GM23338 (cell line): ENCODE measurements at regions not wholly inside any gene's neighbourhood (a gene's known extent, or its start where the extent isn't known, plus 50 kb on each side); places are given as distances from the start of the nearest gene placed in this dataset.

ENCODE experiments used
- ATAC-seq: fragments of 200-7000 bp; cut with Tn5 transposase; 3 replicates; pipeline ENCODE4 v1.9.1; 2020
- DNase-seq: peaks from one replicate; pipeline ENCODE4 v3.0.0-alpha.2; 2015; ENCODE audit warnings: low spot score
- H2AFZ ChIP-seq: fragments of 200-600 bp; sonication (generic); 2 replicates; pipeline ENCODE4 v1.8.0; 2016; ENCODE audit warnings: antibody characterized with exemption, mild to moderate bottlenecking, moderate library complexity
- H3F3A ChIP-seq: fragments of 200-600 bp; sonication (generic); replicated peaks from 2 replicates; pipeline ENCODE4 v1.8.0; 2017; ENCODE audit warnings: antibody characterized with exemption, mixed run types, low read depth
- H3K27ac ChIP-seq: fragments of 200-600 bp; sonication (generic); 2 replicates; pipeline ENCODE4 v1.6.1; 2016; ENCODE audit warnings: low read depth
- H3K27me3 ChIP-seq: fragments of 200-600 bp; sonication (generic); 2 replicates; pipeline ENCODE4 v1.8.0; 2016; ENCODE audit warnings: mild to moderate bottlenecking, mixed run types, moderate library complexity; ENCODE audit not compliant: insufficient read depth
- H3K36me3 ChIP-seq: fragments of 200-600 bp; sonication (generic); 2 replicates; pipeline ENCODE4 v1.8.0; 2016; ENCODE audit warnings: mild to moderate bottlenecking; ENCODE audit not compliant: insufficient read depth
- H3K4me1 ChIP-seq: fragments of 200-600 bp; sonication (generic); 2 replicates; pipeline ENCODE4 v1.8.0; 2016; ENCODE audit warnings: mild to moderate bottlenecking, moderate library complexity; ENCODE audit not compliant: insufficient read depth
- H3K4me2 ChIP-seq: fragments of 200-600 bp; sonication (generic); 2 replicates; pipeline ENCODE4 v1.7.1; 2017; ENCODE audit warnings: mixed run types
- H3K4me3 ChIP-seq: fragments of 200-600 bp; sonication (generic); 2 replicates; pipeline ENCODE4 v1.6.1; 2016; ENCODE audit warnings: mixed run types
- H3K79me2 ChIP-seq: fragments of 200-600 bp; sonication (generic); replicated peaks from 2 replicates; pipeline ENCODE4 v1.8.0; 2017; ENCODE audit warnings: mild to moderate bottlenecking; ENCODE audit not compliant: insufficient read depth
- H3K9me2 ChIP-seq: fragments of 200-600 bp; sonication (generic); 2 replicates; pipeline ENCODE4 v1.8.0; 2017; ENCODE audit not compliant: insufficient read depth
- H4K20me1 ChIP-seq: fragments of 200-600 bp; sonication (generic); replicated peaks from 2 replicates; pipeline ENCODE4 v1.8.0; 2017; ENCODE audit warnings: mild to moderate bottlenecking; ENCODE audit not compliant: insufficient read depth
- H3K27ac Mint-ChIP-seq: 2 replicates; pipeline ENCODE4 v1.8.0; 2020; ENCODE audit warnings: inconsistent platforms, mild to moderate bottlenecking, moderate library complexity, mixed read lengths
- H3K27me3 Mint-ChIP-seq: 3 replicates; pipeline ENCODE4 v1.8.0; 2022; ENCODE audit warnings: low read depth, mild to moderate bottlenecking, moderate library complexity, mixed read lengths, inconsistent platforms; ENCODE audit not compliant: insufficient read depth, poor library complexity
- H3K36me3 Mint-ChIP-seq: 3 replicates; pipeline ENCODE4 v1.8.0; 2021; ENCODE audit warnings: low read depth, mild to moderate bottlenecking, inconsistent platforms, moderate library complexity, mixed read lengths
- H3K4me1 Mint-ChIP-seq: 3 replicates; pipeline ENCODE4 v1.8.0; 2020; ENCODE audit warnings: mild to moderate bottlenecking, inconsistent platforms, mixed read lengths
- H3K4me3 Mint-ChIP-seq: 3 replicates; pipeline ENCODE4 v1.8.0; 2021; ENCODE audit warnings: moderate library complexity, mild to moderate bottlenecking, inconsistent platforms, mixed read lengths
- H3K9me3 Mint-ChIP-seq: 3 replicates; pipeline ENCODE4 v1.8.0; 2020; ENCODE audit warnings: moderate library complexity, mild to moderate bottlenecking, inconsistent platforms, mixed read lengths
- CREB1 ChIP-seq: fragments of 250-450 bp; sonication (Bioruptor Pico); IDR thresholded peaks from 2 replicates; pipeline ENCODE4 v1.5.0; 2020; ENCODE audit warnings: low read depth, mild to moderate bottlenecking, moderate library complexity
- CTCF ChIP-seq, 2 experiments: fragments of 200-600 bp in 1 of 2; sonication (generic) in 1 of 2; conservative IDR thresholded peaks; 2 replicates each; pipeline versions ENCODE4 v1.5.1 to v1.6.1; 2016 to 2017; ENCODE audit warnings: antibody characterized with exemption in 2 of 2, low read depth in 2 of 2, mild to moderate bottlenecking in 2 of 2, moderate library complexity in 1 of 2
- EZH2 ChIP-seq: fragments of 200-600 bp; sonication (generic); IDR thresholded peaks from one replicate; pipeline ENCODE4 v1.8.0; 2017; ENCODE audit warnings: antibody characterized with exemption, mild to moderate bottlenecking, low read depth; ENCODE audit not compliant: unreplicated experiment
- JUNB ChIP-seq: IDR thresholded peaks from one replicate; pipeline ENCODE4 v1.6.1; 2016; ENCODE audit warnings: antibody characterized with exemption; ENCODE audit not compliant: unreplicated experiment
- POLR2AphosphoS5 ChIP-seq: IDR thresholded peaks from 2 replicates; pipeline ENCODE4 v1.6.1; 2016; ENCODE audit warnings: antibody characterized with exemption, low read depth
- REST ChIP-seq: IDR thresholded peaks from one replicate; pipeline ENCODE4 v1.6.1; 2018; ENCODE audit warnings: antibody characterized with exemption; ENCODE audit not compliant: unreplicated experiment
- STAT1 ChIP-seq: IDR thresholded peaks from one replicate; pipeline ENCODE4 v1.6.1; 2016; ENCODE audit warnings: antibody characterized with exemption; ENCODE audit not compliant: unreplicated experiment
- ZNF331 ChIP-seq: fragments of 250-450 bp; sonication (Bioruptor Pico); IDR thresholded peaks from 2 replicates; pipeline ENCODE4 v1.5.0; 2020; ENCODE audit warnings: low read depth, mild to moderate bottlenecking, moderate library complexity
- ZNF462 ChIP-seq: fragments of 250-450 bp; sonication (Bioruptor Pico); IDR thresholded peaks from 2 replicates; pipeline ENCODE4 v1.5.0; 2020; ENCODE audit warnings: mild to moderate bottlenecking, moderate library complexity

GRCh38 chrX:35150642-35151239, 208.1 kb downstream of the FAM47B start (continued):
- TF ChIP-seq CREB1 (CRISPR knock-in tag), result no peak
- TF ChIP-seq ZNF331 (CRISPR knock-in tag), result no peak
- no peak for TF ChIP-seq EZH2
- TF ChIP-seq REST, result no peak
- no peak for TF ChIP-seq CTCF (conservative IDR thresholded peaks at IDR 0.05; ENCODE audit: low read depth in 2 of 2)
- no peak for TF ChIP-seq POLR2AphosphoS5
- no peak for TF ChIP-seq JUNB
- TF ChIP-seq STAT1, result no peak

GRCh38 chrX:35166023-35166422, 223.4 kb downstream of the FAM47B start:
- Histone ChIP-seq H3K27ac (no peak overlapping the region), H3K9me2 (no peaks in the 10 kb centered on the region), H4K20me1 (no peaks in the 10 kb centered on the region), H3K4me1 (no peaks in the 10 kb centered on the region), H3K4me3 (no peak overlapping the region), H3K4me2 (no peak overlapping the region), H3K27me3 (no peaks in the 10 kb centered on the region), H2AFZ (no peak overlapping the region), H3K36me3 (no peaks in the 10 kb centered on the region), H3K79me2 (no peaks in the 10 kb centered on the region), H3F3A (no peaks in the 10 kb centered on the region)
- Mint-ChIP-seq H3K4me3 (no peak overlapping the region), H3K4me1 (no peaks in the 10 kb centered on the region), H3K36me3 (no peaks in the 10 kb centered on the region; the same call in 2 of the 3 replicates), H3K9me3 (no peaks in the 10 kb centered on the region), H3K27me3 (no peaks in the 10 kb centered on the region), H3K27ac (no peak overlapping the region)
- no peak for DNase-seq
- no peak for ATAC-seq
- TF ChIP-seq EZH2, result no peak
- no peak for TF ChIP-seq REST
- no peak for TF ChIP-seq ZNF331 (CRISPR knock-in tag)
- no peak for TF ChIP-seq POLR2AphosphoS5
- TF ChIP-seq JUNB, result no peak
- no peak for TF ChIP-seq ZNF462 (CRISPR knock-in tag)
